Right forelimb (tissue), 1 donor: ENCODE measurements at regions not wholly inside any gene's neighbourhood (a gene's known extent, or its start where the extent isn't known, plus 50 kb on each side); places are given as distances from the start of the nearest gene placed in this dataset.
"Not testable (repeated sequence)": the region's sequence is repeated elsewhere in the genome, so short reads cannot be mapped to it uniquely, and the experiment has no call there.

Source experiments
- DNase-seq: peaks from one replicate; pipeline ENCODE4 v3.0.0-alpha.2; 2018

- DNase-seq, result no peak
Measured at GRCh38 chr6:137395316-137395715, 98.9 kb downstream of the OLIG3 start.

GRCh38 chr6:137391061-137391814 is 103.0 kb downstream of the OLIG3 start:
- DNase-seq, result no peak

- no peak for DNase-seq
Measured at GRCh38 chr6:137390334-137390733, 103.9 kb downstream of the OLIG3 start.

GRCh38 chr6:137389150-137389704 is 105.0 kb downstream of the OLIG3 start:
- no peak for DNase-seq

GRCh38 chr6:137387096-137387764 is 107.0 kb downstream of the OLIG3 start:
- DNase-seq, result no peak

GRCh38 chr6:137383287-137383686 is 110.9 kb downstream of the OLIG3 start:
- DNase-seq, result not testable (repeated sequence)

GRCh38 chr6:137378090-137378369 is 116.2 kb downstream of the OLIG3 start:
- no peak for DNase-seq

- no peak for DNase-seq
Measured at GRCh38 chr6:137373296-137373695, 120.9 kb downstream of the OLIG3 start.

- no peak for DNase-seq
Measured at GRCh38 chr6:137372532-137372931, 121.7 kb downstream of the OLIG3 start.

GRCh38 chr6:137371634-137372016 is 122.6 kb downstream of the OLIG3 start:
- DNase-seq, result no peak

- DNase-seq, result no peak
Measured at GRCh38 chr6:137370871-137371633, 123.1 kb downstream of the OLIG3 start.

- no peak for DNase-seq
Measured at GRCh38 chr6:137369136-137369535, 125.1 kb downstream of the OLIG3 start.

- no peak for DNase-seq
Measured at GRCh38 chr6:137365707-137366437, 128.3 kb downstream of the OLIG3 start.

- no peak for DNase-seq
Measured at GRCh38 chr6:137363805-137364138, 130.4 kb downstream of the OLIG3 start.

GRCh38 chr6:137362878-137363804 is 131.1 kb downstream of the OLIG3 start:
- DNase-seq, result no peak

GRCh38 chr6:137361701-137362100 is 132.5 kb downstream of the OLIG3 start:
- no peak for DNase-seq

GRCh38 chr6:137358273-137358672 is 135.9 kb downstream of the OLIG3 start:
- DNase-seq, result no peak

- no peak for DNase-seq
Measured at GRCh38 chr6:137357948-137358266, 136.3 kb downstream of the OLIG3 start.

GRCh38 chr6:137357263-137357947 is 136.8 kb downstream of the OLIG3 start:
- DNase-seq, result no peak

GRCh38 chr6:137353842-137354397 is 134.7 kb upstream of the IFNGR1 start:
- no peak for DNase-seq

GRCh38 chr6:137353346-137353745 is 134.2 kb upstream of the IFNGR1 start:
- no peak for DNase-seq
